IMR-90 (cell line): ENCODE measurements at regions not wholly inside any gene's neighbourhood (a gene's known extent, or its start where the extent isn't known, plus 50 kb on each side); places are given as distances from the start of the nearest gene placed in this dataset.

Experiments
- ATAC-seq: fragments of 200-7000 bp; cut with Tn5 transposase; 2 replicates; pipeline ENCODE4 v1.9.1; 2020; ENCODE audit warnings: low read depth, mild to moderate bottlenecking, moderate library complexity
- BruUV-seq: library from RNA; stranded (reverse); fragments of 400-500 nt; replicated peaks from 2 replicates; lab custom pipeline; 2021; lab: Mats Ljungman, UMichigan
- CTCF ChIA-PET: fragments of 300-600 bp; formaldehyde crosslinking; extraction: SDS; loops from one replicate; lab custom pipeline; 2021; ENCODE audit warnings: antibody characterized with exemption; lab: Yijun Ruan, JAX
- POLR2A ChIA-PET: fragments of 300-600 bp; sonication (Branson Sonifier 250); formaldehyde crosslinking; loops from one replicate; lab custom pipeline; 2022; ENCODE audit warnings: antibody characterized with exemption; ENCODE audit not compliant: unreplicated experiment; lab: Charles Lee
- DNase-seq: peaks from one replicate; pipeline ENCODE4 v3.0.0; 2013
- H2AFZ ChIP-seq: replicated peaks from 2 replicates; pipeline ENCODE3; 2013; ENCODE audit warnings: low read length, mild to moderate bottlenecking; ENCODE audit not compliant: poor library complexity
- H2AK5ac ChIP-seq: 2 replicates; pipeline ENCODE4 v1.6.1; 2013; ENCODE audit warnings: low read depth, low read length, inconsistent platforms
- H2AK9ac ChIP-seq: replicated peaks from 2 replicates; pipeline ENCODE3; 2013; ENCODE audit warnings: mild to moderate bottlenecking, low read depth, low read length, moderate library complexity; ENCODE audit not compliant: poor library complexity
- H2BK120ac ChIP-seq: 2 replicates; pipeline ENCODE4 v1.6.1; 2013; ENCODE audit warnings: low read depth, low read length, inconsistent platforms
- H2BK15ac ChIP-seq: 3 replicates; pipeline ENCODE4 v1.6.1; 2013; ENCODE audit warnings: low read depth, low read length, inconsistent platforms
- H2BK20ac ChIP-seq: 2 replicates; pipeline ENCODE4 v1.6.1; 2013; ENCODE audit warnings: low read depth, mild to moderate bottlenecking, inconsistent platforms, low read length, moderate library complexity
- H2BK5ac ChIP-seq: 2 replicates; pipeline ENCODE4 v1.6.1; 2013; ENCODE audit warnings: mild to moderate bottlenecking, low read depth, low read length, inconsistent platforms; ENCODE audit not compliant: poor library complexity, severe bottlenecking
- H3K14ac ChIP-seq: replicated peaks from 2 replicates; pipeline ENCODE4 v1.6.1; 2013; ENCODE audit warnings: low read depth, low read length, inconsistent platforms
- H3K18ac ChIP-seq: 2 replicates; pipeline ENCODE4 v1.6.1; 2013; ENCODE audit warnings: low read depth, low read length, control low read depth
- H3K23ac ChIP-seq: 2 replicates; pipeline ENCODE4 v1.6.1; 2013; ENCODE audit warnings: low read depth, low read length, inconsistent platforms
- H3K27ac ChIP-seq: 2 replicates; pipeline ENCODE4 v1.5.1; 2013; ENCODE audit warnings: mild to moderate bottlenecking, control low read depth, low read length; ENCODE audit not compliant: insufficient read depth
- H3K27me3 ChIP-seq: 2 replicates; pipeline ENCODE4 v1.6.1; 2013; ENCODE audit warnings: low read length; ENCODE audit not compliant: control insufficient read depth, insufficient read depth
- H3K36me3 ChIP-seq: 2 replicates; pipeline ENCODE4 v1.6.1; 2013; ENCODE audit warnings: low read length, mixed read lengths; ENCODE audit not compliant: control insufficient read depth, insufficient read depth
- H3K4ac ChIP-seq: 2 replicates; pipeline ENCODE4 v1.6.1; 2013; ENCODE audit warnings: low read depth, low read length, inconsistent platforms
- H3K4me1 ChIP-seq: 2 replicates; pipeline ENCODE4 v1.6.1; 2013; ENCODE audit warnings: low read length, mixed read lengths; ENCODE audit not compliant: control insufficient read depth, insufficient read depth
- H3K4me2 ChIP-seq: 2 replicates; pipeline ENCODE4 v1.6.1; 2013; ENCODE audit warnings: low read depth, mild to moderate bottlenecking, control low read depth, low read length, moderate library complexity
- H3K4me3 ChIP-seq: 2 replicates; pipeline ENCODE4 v1.5.1; 2013; ENCODE audit warnings: low read depth, mild to moderate bottlenecking, control low read depth, low read length, moderate library complexity; ENCODE audit not compliant: insufficient read depth
- H3K56ac ChIP-seq: 2 replicates; pipeline ENCODE4 v1.6.1; 2013; ENCODE audit warnings: low read length, inconsistent platforms; ENCODE audit not compliant: insufficient read depth; ENCODE audit errors: extremely low read depth
- H3K79me1 ChIP-seq, 2 experiments: 2 replicates each; pipeline ENCODE4 v1.6.1; 2013; ENCODE audit warnings: low read length in 2 of 2, inconsistent platforms in 1 of 2, low read depth in 1 of 2
- H3K9ac ChIP-seq: 2 replicates; pipeline ENCODE4 v1.6.1; 2013; ENCODE audit warnings: low read depth, low read length, control low read depth
- H3K9me1 ChIP-seq: 2 replicates; pipeline ENCODE4 v1.6.1; 2013; ENCODE audit warnings: low read length, inconsistent platforms; ENCODE audit not compliant: insufficient read depth
- H3K9me3 ChIP-seq: 2 replicates; pipeline ENCODE4 v1.6.1; 2013; ENCODE audit warnings: low read length; ENCODE audit not compliant: control insufficient read depth, insufficient read depth
- H4K20me1 ChIP-seq: 2 replicates; pipeline ENCODE4 v1.6.1; 2013; ENCODE audit warnings: low read length, inconsistent platforms; ENCODE audit not compliant: insufficient read depth
- H4K5ac ChIP-seq: 2 replicates; pipeline ENCODE4 v1.6.1; 2013; ENCODE audit warnings: mild to moderate bottlenecking, low read depth, low read length, control low read depth
- H4K8ac ChIP-seq, 2 experiments: 2 replicates each; pipeline ENCODE4 v1.6.1; 2013; ENCODE audit warnings: low read depth in 2 of 2, low read length in 2 of 2, control low read depth in 1 of 2, inconsistent platforms in 1 of 2
- H4K91ac ChIP-seq: 2 replicates; pipeline ENCODE4 v1.6.1; 2013; ENCODE audit warnings: low read depth, low read length, inconsistent platforms; ENCODE audit not compliant: insufficient read depth
- BHLHE40 ChIP-seq: fragments of 150-350 bp; IDR thresholded peaks from 2 replicates; pipeline ENCODE4 v1.6.1; 2016; ENCODE audit warnings: mild to moderate bottlenecking, low read depth, low read length
- CHD1 ChIP-seq: IDR thresholded peaks from 2 replicates; pipeline ENCODE4 v1.6.1; 2012; ENCODE audit warnings: low read depth, low read length, improper control_type of control experiment
- MAFK ChIP-seq: IDR thresholded peaks from 2 replicates; pipeline ENCODE4 v1.6.1; 2012; ENCODE audit warnings: low read depth, low read length, improper control_type of control experiment
- MAZ ChIP-seq: IDR thresholded peaks from 2 replicates; pipeline ENCODE4 v1.6.1; 2012; ENCODE audit warnings: low read depth, mild to moderate bottlenecking, low read length, improper control_type of control experiment, moderate library complexity, borderline replicate concordance
- NFE2L2 ChIP-seq: fragments of 150-350 bp; IDR thresholded peaks from 2 replicates; pipeline ENCODE4 v1.6.1; 2016; ENCODE audit warnings: low read depth, mild to moderate bottlenecking, low read length
- RAD21 ChIP-seq: IDR thresholded peaks from 2 replicates; pipeline ENCODE4 v1.6.1; 2012; ENCODE audit warnings: low read length, improper control_type of control experiment
- WGBS, 2 experiments: methylation state at CpG; one replicate each; pipeline versions ENCODE4 v1.1.5 to v1.1.7; 2013; ENCODE audit warnings: missing lambda C conversion rate in 2 of 2; ENCODE audit not compliant: insufficient read length in 1 of 2; ENCODE audit errors: extremely low coverage in 2 of 2; 5-methylcytosine and 5-hydroxymethylcytosine counted together
- dilution Hi-C: fragments of 300-500 bp; cut with HindIII; formaldehyde crosslinking; loops from one replicate; pipeline ENCODE4 v1.14.3; 2018; ENCODE audit warnings: low sequenced_read_pairs; ENCODE audit not compliant: unreplicated experiment
- in situ Hi-C: fragments of 300-500 bp; cut with MboI; formaldehyde crosslinking; loops from 3 replicates; pipeline ENCODE4 v1.14.3; 2019; ENCODE audit warnings: low sequenced_read_pairs, inconsistent platforms, mixed read lengths
- intact Hi-C: fragments of 100-400 bp; cut with micrococcal nuclease; formaldehyde crosslinking; loops from 2 replicates; pipeline ENCODE4 v1.10.0; 2022
- TF ChIP-seq, protein P1 (sequence below): conservative IDR thresholded peaks from 2 replicates; pipeline ENCODE4 v1.5.1; 2012; ENCODE audit warnings: mild to moderate bottlenecking, low read depth, low read length, improper control_type of control experiment
- TF ChIP-seq, protein P2 (sequence below): fragments of 150-350 bp; IDR thresholded peaks from 2 replicates; pipeline ENCODE4 v1.6.1; 2016; ENCODE audit warnings: low read depth, mild to moderate bottlenecking, low read length, moderate library complexity, borderline replicate concordance

DNA sequence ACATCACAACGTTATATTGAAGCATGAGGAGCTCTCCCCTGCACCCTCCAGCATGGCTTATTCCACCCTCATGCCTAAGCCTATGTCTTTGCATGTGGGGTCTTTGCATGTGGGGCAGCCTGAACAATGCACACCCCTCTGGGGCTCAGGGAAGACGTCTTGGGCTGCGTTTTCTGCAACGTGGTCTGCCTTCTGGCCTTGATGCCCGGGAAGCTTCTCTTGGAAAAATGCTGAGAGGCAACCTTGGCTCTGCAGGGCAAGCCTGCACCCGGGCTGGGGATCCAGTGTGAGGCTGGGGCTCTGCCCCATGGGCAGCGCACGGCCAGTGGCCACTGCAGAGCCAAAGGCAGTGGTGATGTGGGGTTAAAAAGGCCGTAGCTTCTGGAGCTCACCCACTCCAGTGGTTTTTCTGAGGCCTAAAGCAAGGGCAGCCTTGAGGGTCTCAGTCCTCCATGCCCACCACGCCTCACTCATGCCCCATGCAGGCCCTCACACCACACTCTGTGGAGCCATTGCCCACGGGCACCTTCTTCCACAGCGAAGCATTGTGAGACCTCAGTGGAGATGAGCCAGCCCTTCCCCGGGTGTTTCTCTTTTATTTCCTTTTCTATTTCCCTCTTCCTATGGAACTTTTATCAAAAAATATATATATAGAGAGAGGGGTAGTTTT is 112.2 kb downstream of the MRPL36 start:
- Histone ChIP-seq H3K23ac (no peak overlapping the region), H2BK5ac (no peak overlapping the region), H2AK5ac (no peak overlapping the region), H3K79me1 (no peaks in the 10 kb centered on the region), H3K4me3 (no peak overlapping the region), H3K4me2 (no peak overlapping the region), H3K56ac (no peak overlapping the region), H4K5ac (no peak overlapping the region), H4K8ac (no peak overlapping the region), H3K4ac (no peak overlapping the region), H3K9me3 (no peaks in the 10 kb centered on the region), H3K9ac (no peak overlapping the region), H3K18ac (no peak overlapping the region), H2AFZ (no peak overlapping the region), H3K9me1 (no peaks in the 10 kb centered on the region), H2AK9ac (no peak overlapping the region), H3K36me3 (no peaks in the 10 kb centered on the region), H4K91ac (no peak overlapping the region), H3K27me3 (no peaks in the 10 kb centered on the region; the same call in 1 of the 2 replicates), H2BK20ac (no peak overlapping the region), H3K27ac (no peak overlapping the region), H4K20me1 (no peaks in the 10 kb centered on the region), H3K4me1 (no peaks in the 10 kb centered on the region), H3K14ac (no peak overlapping the region), H2BK120ac (no peak overlapping the region), H2BK15ac (no peak overlapping the region)
- dilution Hi-C loops: no loop called here
- BruUV-seq: no TSS peak
- ATAC-seq (no peak), DNase-seq (no peak)
- CTCF ChIA-PET: no interaction called here
- in situ Hi-C loops: no loop called here
- intact Hi-C loops: no loop called here
- POLR2A ChIA-PET: no interaction called here
- TF ChIP-seq, protein P1, sequence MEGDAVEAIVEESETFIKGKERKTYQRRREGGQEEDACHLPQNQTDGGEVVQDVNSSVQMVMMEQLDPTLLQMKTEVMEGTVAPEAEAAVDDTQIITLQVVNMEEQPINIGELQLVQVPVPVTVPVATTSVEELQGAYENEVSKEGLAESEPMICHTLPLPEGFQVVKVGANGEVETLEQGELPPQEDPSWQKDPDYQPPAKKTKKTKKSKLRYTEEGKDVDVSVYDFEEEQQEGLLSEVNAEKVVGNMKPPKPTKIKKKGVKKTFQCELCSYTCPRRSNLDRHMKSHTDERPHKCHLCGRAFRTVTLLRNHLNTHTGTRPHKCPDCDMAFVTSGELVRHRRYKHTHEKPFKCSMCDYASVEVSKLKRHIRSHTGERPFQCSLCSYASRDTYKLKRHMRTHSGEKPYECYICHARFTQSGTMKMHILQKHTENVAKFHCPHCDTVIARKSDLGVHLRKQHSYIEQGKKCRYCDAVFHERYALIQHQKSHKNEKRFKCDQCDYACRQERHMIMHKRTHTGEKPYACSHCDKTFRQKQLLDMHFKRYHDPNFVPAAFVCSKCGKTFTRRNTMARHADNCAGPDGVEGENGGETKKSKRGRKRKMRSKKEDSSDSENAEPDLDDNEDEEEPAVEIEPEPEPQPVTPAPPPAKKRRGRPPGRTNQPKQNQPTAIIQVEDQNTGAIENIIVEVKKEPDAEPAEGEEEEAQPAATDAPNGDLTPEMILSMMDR: no peak
- TF ChIP-seq CHD1: no peak
- TF ChIP-seq RAD21: no peak
- TF ChIP-seq, protein P2, sequence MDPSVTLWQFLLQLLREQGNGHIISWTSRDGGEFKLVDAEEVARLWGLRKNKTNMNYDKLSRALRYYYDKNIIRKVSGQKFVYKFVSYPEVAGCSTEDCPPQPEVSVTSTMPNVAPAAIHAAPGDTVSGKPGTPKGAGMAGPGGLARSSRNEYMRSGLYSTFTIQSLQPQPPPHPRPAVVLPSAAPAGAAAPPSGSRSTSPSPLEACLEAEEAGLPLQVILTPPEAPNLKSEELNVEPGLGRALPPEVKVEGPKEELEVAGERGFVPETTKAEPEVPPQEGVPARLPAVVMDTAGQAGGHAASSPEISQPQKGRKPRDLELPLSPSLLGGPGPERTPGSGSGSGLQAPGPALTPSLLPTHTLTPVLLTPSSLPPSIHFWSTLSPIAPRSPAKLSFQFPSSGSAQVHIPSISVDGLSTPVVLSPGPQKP: no peak
- no peak for TF ChIP-seq NFE2L2
- TF ChIP-seq BHLHE40: no peak
- TF ChIP-seq MAFK: no peak
- TF ChIP-seq MAZ: no peak
- 0% methylated on average over 1 of the region's 13 CpGs; no CpG with 5 or more reads in 1 of the 2 experiments for WGBS, 2 experiments
